ENCODE measurements at regions not wholly inside any gene's neighbourhood (a gene's known extent, or its start where the extent isn't known, plus 50 kb on each side); places are given as distances from the start of the nearest gene placed in this dataset.
A peak's percentile ranks its signal among the peaks of the same experiment; 100 is the strongest.

- H3K4me1 ChIP-seq = no peaks in the 10 kb centered on the region
- no peaks in the 10 kb centered on the region for H3K27me3 ChIP-seq
- 0 out of 2 replicates have a peak, but pooled peaks cover 8% of the 10 kb centered on the region for H3K9me3 ChIP-seq
- no peak overlapping the region for H3K27ac ChIP-seq
- H3K9ac ChIP-seq = no peak overlapping the region
- H4K20me1 ChIP-seq = no peaks in the 10 kb centered on the region
- no peak overlapping the region for H3K4me3 ChIP-seq
- no peak for TF ChIP-seq Cebpa-rat (IDR thresholded peaks at IDR 0.05)
- no peak overlapping the region for H3K4me2 ChIP-seq
- H3K36me3 ChIP-seq = no peaks in the 10 kb centered on the region
These were observed 648.2 kb upstream of the PCDH9 start for GRCh38 chr13:67878376-67878775.

GRCh38 chr13:67877031-67877430 is 646.9 kb upstream of the PCDH9 start:
- H3K27me3 ChIP-seq = no peaks in the 10 kb centered on the region
- H4K20me1 ChIP-seq = no peaks in the 10 kb centered on the region
- H3K4me2 ChIP-seq = no peak overlapping the region
- 0 out of 2 replicates have a peak, but pooled peaks cover 8% of the 10 kb centered on the region for H3K9me3 ChIP-seq
- no peaks in the 10 kb centered on the region for H3K4me1 ChIP-seq
- no peak overlapping the region for H3K4me3 ChIP-seq
- no peak overlapping the region for H3K9ac ChIP-seq
- TF ChIP-seq Cebpa-rat (IDR thresholded peaks at IDR 0.05) = no peak
- H3K36me3 ChIP-seq = no peaks in the 10 kb centered on the region
- no peak overlapping the region for H3K27ac ChIP-seq

GRCh38 chr13:67867206-67867605 is 637.1 kb upstream of the PCDH9 start:
- no peak overlapping the region for H3K9ac ChIP-seq
- no peaks in the 10 kb centered on the region for H3K27me3 ChIP-seq
- H3K4me1 ChIP-seq = no peaks in the 10 kb centered on the region
- H3K4me3 ChIP-seq = no peak overlapping the region
- no peaks in the 10 kb centered on the region for H3K36me3 ChIP-seq
- TF ChIP-seq Cebpa-rat (IDR thresholded peaks at IDR 0.05) = no peak
- no peaks in the 10 kb centered on the region for H4K20me1 ChIP-seq
- no peak overlapping the region for H3K4me2 ChIP-seq
- no peak overlapping the region for H3K27ac ChIP-seq
- H3K9me3 ChIP-seq = 0 out of 2 replicates have a peak, but pooled peaks cover 2% of the 10 kb centered on the region

- H4K20me1 ChIP-seq = no peaks in the 10 kb centered on the region
- H3K4me3 ChIP-seq = no peak overlapping the region
- no peaks in the 10 kb centered on the region for H3K27me3 ChIP-seq
- H3K4me2 ChIP-seq = no peak overlapping the region
- no peak overlapping the region for H3K9ac ChIP-seq
- H3K27ac ChIP-seq = no peak overlapping the region
- 0 out of 2 replicates have a peak, but pooled peaks cover 2% of the 10 kb centered on the region for H3K9me3 ChIP-seq
- H3K4me1 ChIP-seq = peaks cover 9% of the 10 kb centered on the region; the same call in 1 of the 2 replicates
- no peaks in the 10 kb centered on the region for H3K36me3 ChIP-seq
- TF ChIP-seq Cebpa-rat (IDR thresholded peaks at IDR 0.05) = no peak
These were observed 630.2 kb upstream of the PCDH9 start for GRCh38 chr13:67860315-67860714.

- Histone ChIP-seq H3K27ac (no peak overlapping the region), H4K20me1 (no peaks in the 10 kb centered on the region), H3K4me2 (no peak overlapping the region), H3K9ac (no peak overlapping the region), H3K4me3 (no peak overlapping the region), H3K27me3 (no peaks in the 10 kb centered on the region), H3K4me1 (peaks cover 13% of the 10 kb centered on the region; the same call in 1 of the 2 replicates), H3K36me3 (no peaks in the 10 kb centered on the region), H3K9me3 (0 out of 2 replicates have a peak, but pooled peaks cover 2% of the 10 kb centered on the region)
- no peak for TF ChIP-seq Cebpa-rat (IDR thresholded peaks at IDR 0.05)
These were observed 629.8 kb upstream of the PCDH9 start for GRCh38 chr13:67859904-67860303.

GRCh38 chr13:67857581-67858310 is 627.6 kb upstream of the PCDH9 start:
- H3K4me3 ChIP-seq = no peak overlapping the region

GRCh38 chr13:67856955-67857354 is 626.8 kb upstream of the PCDH9 start:
- no peak for TF ChIP-seq Cebpa-rat (IDR thresholded peaks at IDR 0.05)
- H3K9ac ChIP-seq = no peak overlapping the region

More at GRCh38 chr13:67857581-67858310, 627.6 kb upstream of the PCDH9 start:
- Histone ChIP-seq H3K27me3 (no peaks in the 10 kb centered on the region), H3K4me2 (no peak overlapping the region), H3K9ac (no peak overlapping the region), H4K20me1 (no peaks in the 10 kb centered on the region), H3K9me3 (0 out of 2 replicates have a peak, but pooled peaks cover under 1% of the 10 kb centered on the region), H3K4me1 (peaks cover 14% of the 10 kb centered on the region; the same call in 1 of the 2 replicates), H3K27ac (no peak overlapping the region), H3K36me3 (no peaks in the 10 kb centered on the region)
- no peak for TF ChIP-seq Cebpa-rat (IDR thresholded peaks at IDR 0.05)

GRCh38 chr13:67855741-67856238 is 625.7 kb upstream of the PCDH9 start:
- H3K4me1 ChIP-seq = peaks cover 14% of the 10 kb centered on the region; the same call in 1 of the 2 replicates
- H3K9ac ChIP-seq = 0 out of 2 replicates have a peak overlapping the region, but pooled peaks have one; percentile 3
- no peak overlapping the region for H3K27ac ChIP-seq
- H4K20me1 ChIP-seq = no peaks in the 10 kb centered on the region
- no peak overlapping the region for H3K4me3 ChIP-seq
- no peaks in the 10 kb centered on the region for H3K27me3 ChIP-seq
- H3K9me3 ChIP-seq = no peaks in the 10 kb centered on the region
- no peak for TF ChIP-seq Cebpa-rat (IDR thresholded peaks at IDR 0.05)
- H3K36me3 ChIP-seq = no peaks in the 10 kb centered on the region
- peak overlapping the region; percentile 25 for H3K4me2 ChIP-seq

More at GRCh38 chr13:67856955-67857354, 626.8 kb upstream of the PCDH9 start:
- Histone ChIP-seq H4K20me1 (no peaks in the 10 kb centered on the region), H3K36me3 (no peaks in the 10 kb centered on the region), H3K27ac (no peak overlapping the region), H3K4me1 (peaks cover 14% of the 10 kb centered on the region; the same call in 1 of the 2 replicates), H3K4me3 (no peak overlapping the region), H3K9me3 (no peaks in the 10 kb centered on the region), H3K4me2 (no peak overlapping the region), H3K27me3 (no peaks in the 10 kb centered on the region)

- Histone ChIP-seq H3K36me3 (no peaks in the 10 kb centered on the region), H3K9me3 (no peaks in the 10 kb centered on the region), H3K27me3 (no peaks in the 10 kb centered on the region), H3K4me1 (peaks cover 14% of the 10 kb centered on the region; the same call in 1 of the 2 replicates), H3K4me2 (peak overlapping the region; percentile 13), H4K20me1 (no peaks in the 10 kb centered on the region), H3K9ac (no peak overlapping the region), H3K4me3 (no peak overlapping the region), H3K27ac (no peak overlapping the region)
- TF ChIP-seq Cebpa-rat (IDR thresholded peaks at IDR 0.05) = no peak
These were observed 624.9 kb upstream of the PCDH9 start for GRCh38 chr13:67854990-67855389.

- no peaks in the 10 kb centered on the region for H3K4me1 ChIP-seq
- H3K9me3 ChIP-seq = no peaks in the 10 kb centered on the region
These were observed 614.4 kb upstream of the PCDH9 start for GRCh38 chr13:67844574-67844973.

More at GRCh38 chr13:67844574-67844973, 614.4 kb upstream of the PCDH9 start:
- H4K20me1 ChIP-seq = no peaks in the 10 kb centered on the region
- TF ChIP-seq Cebpa-rat (IDR thresholded peaks at IDR 0.05) = no peak
- no peaks in the 10 kb centered on the region for H3K36me3 ChIP-seq
- H3K27me3 ChIP-seq = no peaks in the 10 kb centered on the region
- no peak overlapping the region for H3K4me2 ChIP-seq
- H3K4me3 ChIP-seq = no peak overlapping the region
- H3K27ac ChIP-seq = no peak overlapping the region
- H3K9ac ChIP-seq = no peak overlapping the region
